ENCODE measurements at regions not wholly inside any gene's neighbourhood (a gene's known extent, or its start where the extent isn't known, plus 50 kb on each side); places are given as distances from the start of the nearest gene placed in this dataset.

DNA sequence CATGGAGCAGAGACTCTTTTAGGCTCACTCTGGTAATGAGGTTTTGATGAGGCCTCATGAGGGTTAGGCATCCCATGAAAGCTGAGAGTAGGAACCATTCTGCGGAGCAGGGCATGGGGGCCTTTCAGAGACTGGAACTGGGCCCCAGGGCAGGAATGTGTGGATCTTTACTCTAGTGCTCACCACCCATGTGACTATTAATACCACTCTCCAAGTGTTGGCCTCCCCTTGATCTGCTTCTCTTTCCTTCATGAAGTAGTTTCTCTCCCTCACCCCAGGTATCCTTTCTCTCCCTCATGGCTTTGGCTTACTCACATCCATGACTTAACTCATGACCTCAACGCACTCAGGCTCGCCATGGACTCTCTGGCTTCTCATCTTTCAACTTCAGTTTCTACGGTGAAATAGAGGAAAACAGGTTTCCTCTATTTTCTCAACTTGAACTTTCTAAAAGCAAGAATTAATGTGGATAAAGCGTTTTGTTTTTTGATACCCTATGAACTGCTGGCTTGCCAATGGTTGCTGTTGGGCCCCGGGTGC is 50.5 kb upstream of the GADD45A start:
- DNase-seq (ENCODE audit: low read depth), result no peak
- H3K4me3 ChIP-seq (ENCODE audit: control insufficient read depth, low read depth, low read length), result no peak overlapping the region
- TF ChIP-seq, protein P1, sequence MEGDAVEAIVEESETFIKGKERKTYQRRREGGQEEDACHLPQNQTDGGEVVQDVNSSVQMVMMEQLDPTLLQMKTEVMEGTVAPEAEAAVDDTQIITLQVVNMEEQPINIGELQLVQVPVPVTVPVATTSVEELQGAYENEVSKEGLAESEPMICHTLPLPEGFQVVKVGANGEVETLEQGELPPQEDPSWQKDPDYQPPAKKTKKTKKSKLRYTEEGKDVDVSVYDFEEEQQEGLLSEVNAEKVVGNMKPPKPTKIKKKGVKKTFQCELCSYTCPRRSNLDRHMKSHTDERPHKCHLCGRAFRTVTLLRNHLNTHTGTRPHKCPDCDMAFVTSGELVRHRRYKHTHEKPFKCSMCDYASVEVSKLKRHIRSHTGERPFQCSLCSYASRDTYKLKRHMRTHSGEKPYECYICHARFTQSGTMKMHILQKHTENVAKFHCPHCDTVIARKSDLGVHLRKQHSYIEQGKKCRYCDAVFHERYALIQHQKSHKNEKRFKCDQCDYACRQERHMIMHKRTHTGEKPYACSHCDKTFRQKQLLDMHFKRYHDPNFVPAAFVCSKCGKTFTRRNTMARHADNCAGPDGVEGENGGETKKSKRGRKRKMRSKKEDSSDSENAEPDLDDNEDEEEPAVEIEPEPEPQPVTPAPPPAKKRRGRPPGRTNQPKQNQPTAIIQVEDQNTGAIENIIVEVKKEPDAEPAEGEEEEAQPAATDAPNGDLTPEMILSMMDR (IDR thresholded peaks at IDR 0.05; ENCODE audit: control insufficient read depth, insufficient read depth, low read depth, low read length, missing control alignments), result no peak

DNA sequence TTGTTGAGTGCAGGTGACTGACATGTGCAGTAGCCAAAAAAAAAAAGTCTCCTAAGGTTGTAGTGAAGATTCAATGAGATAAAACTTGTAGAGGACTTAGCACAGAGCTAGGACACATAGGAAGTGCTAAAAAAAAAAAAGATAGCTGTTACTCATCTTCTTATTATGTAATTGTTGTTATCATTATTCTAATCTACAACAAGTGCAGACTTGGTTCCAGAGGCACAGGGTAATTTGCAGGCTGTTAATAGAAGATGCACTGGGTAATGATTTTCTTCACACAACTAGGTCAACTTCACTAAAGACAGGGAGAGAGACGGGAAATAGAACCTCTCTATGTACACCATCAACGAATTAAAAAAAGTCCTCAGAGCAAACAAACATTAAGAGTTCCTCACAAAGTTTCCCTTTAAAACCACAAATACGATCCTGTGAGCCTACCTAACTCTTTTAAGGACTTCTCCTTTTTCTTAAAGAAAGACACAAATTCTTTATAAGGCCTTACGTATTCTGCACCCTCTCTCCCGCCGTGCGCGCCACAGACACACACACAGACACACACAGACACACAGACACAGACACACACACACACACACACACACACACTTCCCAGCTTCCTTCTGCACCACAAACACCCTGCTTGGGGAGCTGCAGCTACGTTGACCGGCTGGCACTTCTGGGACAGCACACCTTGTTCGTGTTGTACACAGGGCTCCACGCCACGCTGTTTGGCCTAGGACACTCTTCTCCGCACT is 49.8 kb upstream of the GADD45A start:
- DNase-seq (ENCODE audit: low read depth), result no peak
- no peak overlapping the region for H3K4me3 ChIP-seq (ENCODE audit: control insufficient read depth, low read depth, low read length)
- TF ChIP-seq, protein P1 (IDR thresholded peaks at IDR 0.05; ENCODE audit: control insufficient read depth, insufficient read depth, low read depth, low read length, missing control alignments), result no peak

Measured in AG09309 (cell line).